AG10803 (cell line): ENCODE measurements at regions not wholly inside any gene's neighbourhood (a gene's known extent, or its start where the extent isn't known, plus 50 kb on each side); places are given as distances from the start of the nearest gene placed in this dataset.

Experiments
- DNase-seq: peaks from one replicate; pipeline ENCODE4 v3.0.0; 2010; ENCODE audit warnings: low read depth
- H3K4me3 ChIP-seq: 2 replicates; pipeline ENCODE4 v1.5.1; 2011; ENCODE audit warnings: mild to moderate bottlenecking, low read length, control low read depth
- TF ChIP-seq, protein P1 (sequence below): conservative IDR thresholded peaks from 2 replicates; pipeline ENCODE4 v1.5.1; 2011; ENCODE audit warnings: mild to moderate bottlenecking, low read length, control low read depth, inconsistent platforms

DNA sequence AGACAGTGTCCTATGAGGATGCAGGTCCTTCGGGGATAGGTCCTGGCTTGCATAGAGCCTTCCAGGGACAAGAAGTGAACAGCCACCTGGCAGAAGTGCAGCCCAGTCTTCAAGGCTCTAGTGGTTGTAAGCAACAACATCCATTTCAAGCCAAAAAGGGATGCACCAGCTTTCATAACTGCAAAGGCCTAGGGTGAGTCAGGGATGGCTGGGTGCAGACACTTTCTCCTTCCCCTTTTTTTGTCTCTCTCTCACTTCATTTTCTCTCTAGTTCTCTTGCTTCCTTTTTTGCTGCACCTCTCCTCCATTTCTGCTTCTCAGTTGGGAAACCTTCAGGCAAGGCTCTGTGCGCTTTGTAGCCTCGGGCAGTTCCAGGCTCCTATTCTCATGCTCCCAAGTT lies 196.2 kb upstream of the ZNF536 start:
- no peak overlapping the region for H3K4me3 ChIP-seq
- TF ChIP-seq, protein P1, sequence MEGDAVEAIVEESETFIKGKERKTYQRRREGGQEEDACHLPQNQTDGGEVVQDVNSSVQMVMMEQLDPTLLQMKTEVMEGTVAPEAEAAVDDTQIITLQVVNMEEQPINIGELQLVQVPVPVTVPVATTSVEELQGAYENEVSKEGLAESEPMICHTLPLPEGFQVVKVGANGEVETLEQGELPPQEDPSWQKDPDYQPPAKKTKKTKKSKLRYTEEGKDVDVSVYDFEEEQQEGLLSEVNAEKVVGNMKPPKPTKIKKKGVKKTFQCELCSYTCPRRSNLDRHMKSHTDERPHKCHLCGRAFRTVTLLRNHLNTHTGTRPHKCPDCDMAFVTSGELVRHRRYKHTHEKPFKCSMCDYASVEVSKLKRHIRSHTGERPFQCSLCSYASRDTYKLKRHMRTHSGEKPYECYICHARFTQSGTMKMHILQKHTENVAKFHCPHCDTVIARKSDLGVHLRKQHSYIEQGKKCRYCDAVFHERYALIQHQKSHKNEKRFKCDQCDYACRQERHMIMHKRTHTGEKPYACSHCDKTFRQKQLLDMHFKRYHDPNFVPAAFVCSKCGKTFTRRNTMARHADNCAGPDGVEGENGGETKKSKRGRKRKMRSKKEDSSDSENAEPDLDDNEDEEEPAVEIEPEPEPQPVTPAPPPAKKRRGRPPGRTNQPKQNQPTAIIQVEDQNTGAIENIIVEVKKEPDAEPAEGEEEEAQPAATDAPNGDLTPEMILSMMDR, result no peak
- no peak for DNase-seq

DNA sequence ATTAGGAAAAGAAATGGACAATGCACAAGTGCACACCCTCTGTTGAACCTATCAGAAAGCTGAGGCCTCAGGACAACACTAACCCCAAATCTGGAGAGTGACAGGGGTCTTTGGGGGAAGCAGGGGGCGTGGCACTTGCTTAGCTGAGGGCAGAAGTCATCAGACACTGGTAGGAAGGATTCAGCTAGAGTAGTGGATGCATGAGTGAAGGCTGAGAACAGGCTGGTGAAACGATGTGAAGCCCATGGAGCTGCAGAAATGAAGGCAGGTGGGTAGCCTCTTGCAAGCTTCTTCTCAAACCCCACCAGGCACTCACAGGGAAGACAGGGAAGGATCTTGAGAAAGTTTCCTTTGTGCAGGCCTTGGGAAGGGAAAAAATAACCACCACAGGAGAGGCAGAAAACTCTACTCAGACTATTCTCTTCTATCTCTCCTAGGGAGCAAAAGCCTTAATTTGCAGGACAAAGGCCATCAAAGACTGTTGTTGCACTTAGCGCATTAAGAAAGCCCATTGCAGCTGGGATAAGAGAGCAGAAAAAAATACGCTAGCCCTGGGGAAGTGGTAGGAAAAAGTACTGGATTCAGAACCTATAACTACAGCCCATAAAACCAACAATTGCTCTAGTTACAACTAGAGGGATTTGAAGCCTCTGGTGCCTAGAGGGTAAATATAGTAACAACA lies 193.3 kb upstream of the ZNF536 start:
- no peak overlapping the region for H3K4me3 ChIP-seq
- TF ChIP-seq, protein P1, result no peak
- DNase-seq, result no peak

DNA sequence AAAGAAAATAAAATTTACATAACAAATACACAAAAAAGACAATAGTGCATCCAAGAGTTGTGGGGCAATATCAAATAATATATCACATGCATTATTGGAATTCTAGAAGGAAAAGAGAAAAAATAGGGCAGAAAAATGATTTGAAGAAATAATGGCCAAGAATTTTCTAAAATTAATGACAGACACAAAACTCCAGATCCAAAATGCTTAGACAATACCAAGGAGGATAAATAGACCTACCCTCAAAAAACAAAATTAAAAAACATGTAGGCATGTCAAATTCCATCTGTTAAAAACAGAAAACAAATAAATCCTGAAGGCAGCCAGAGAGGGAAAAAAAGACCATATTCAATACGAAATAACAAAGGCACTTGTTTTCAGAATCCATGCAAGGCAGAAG lies 191.5 kb upstream of the ZNF536 start:
- TF ChIP-seq, protein P1, result no peak
- no peak overlapping the region for H3K4me3 ChIP-seq
- no peak for DNase-seq

DNA sequence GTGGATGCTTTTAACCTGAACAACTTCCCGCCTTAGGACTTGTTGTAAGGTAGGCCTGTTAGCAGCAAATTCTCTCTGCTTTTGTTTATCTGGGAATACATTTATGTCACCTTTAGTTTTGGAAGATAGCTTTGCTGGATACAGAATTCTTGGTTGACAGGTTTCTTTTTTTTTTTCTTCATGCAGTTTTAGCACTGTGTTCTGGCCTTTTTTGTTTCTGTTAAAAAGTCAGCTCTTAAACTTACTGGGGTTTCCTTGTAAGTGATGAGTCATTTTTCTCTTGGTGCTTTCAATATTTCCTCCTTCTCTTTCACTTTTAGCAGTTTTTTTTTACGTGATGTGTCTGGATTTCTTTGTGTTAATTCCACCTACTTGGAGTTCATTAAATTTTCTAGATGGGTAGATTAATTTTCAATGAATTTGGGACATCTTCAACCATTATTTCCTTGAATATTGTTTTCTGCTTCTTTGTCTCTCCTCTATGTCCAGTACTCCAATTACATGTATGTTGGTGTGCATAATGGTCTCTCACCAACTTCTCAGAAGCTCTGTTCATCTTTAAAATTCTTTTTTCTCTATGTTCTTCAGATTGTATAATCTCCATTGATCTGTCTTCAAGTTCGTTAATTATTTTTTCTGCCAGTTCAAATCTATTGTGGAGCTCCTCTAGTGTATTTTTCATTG lies 188.2 kb upstream of the ZNF536 start:
- no peak overlapping the region for H3K4me3 ChIP-seq
- TF ChIP-seq, protein P1, result no peak
- DNase-seq, result no peak

DNA sequence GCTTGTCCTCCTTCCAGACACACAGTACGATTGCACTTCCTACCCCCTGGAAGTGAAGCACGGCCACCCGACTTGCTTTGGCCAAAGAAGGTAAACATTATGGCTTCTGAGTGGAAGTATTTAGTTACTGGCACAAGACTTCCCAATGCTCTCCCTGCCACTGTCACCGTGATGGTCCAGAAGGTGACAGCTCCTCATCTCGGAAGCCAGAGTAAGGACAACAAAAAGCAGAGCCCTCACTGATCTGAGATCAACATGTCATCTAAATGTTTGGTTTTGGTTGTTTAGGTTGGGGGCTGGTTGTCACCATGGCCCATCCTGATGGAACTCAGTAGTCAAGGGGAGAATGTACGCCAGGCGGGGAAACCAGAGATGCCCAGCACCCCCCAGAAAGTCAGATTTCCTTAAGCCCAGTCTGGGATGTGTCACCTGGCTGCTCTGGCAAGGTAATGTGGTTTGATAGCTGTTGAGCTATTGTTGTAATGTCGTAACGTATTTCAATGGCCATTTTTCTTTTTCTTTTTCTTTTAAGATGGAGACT lies 170.1 kb upstream of the ZNF536 start:
- no peak for DNase-seq
- TF ChIP-seq, protein P1, result no peak
- H3K4me3 ChIP-seq, result no peak overlapping the region

DNA sequence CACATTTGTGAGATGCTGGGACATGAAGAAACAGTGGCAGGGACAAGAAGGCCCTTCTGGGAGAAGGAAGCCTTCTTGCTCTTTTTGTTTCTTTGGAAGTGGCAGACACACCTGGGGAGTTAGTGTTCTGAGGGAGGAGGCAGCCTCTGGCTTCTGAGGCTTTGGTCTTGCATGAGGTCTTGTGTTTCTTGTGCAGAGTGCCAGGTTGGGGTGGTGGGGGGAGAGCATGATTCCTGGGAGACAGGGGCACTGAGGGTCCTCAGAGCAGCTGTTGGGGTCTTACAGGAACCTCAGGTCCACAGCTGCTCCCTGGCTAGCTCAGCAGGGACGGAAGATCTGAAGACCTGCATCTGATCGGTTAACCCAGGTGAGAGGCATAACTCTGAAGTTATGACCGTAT lies 167.5 kb upstream of the ZNF536 start:
- DNase-seq, result no peak
- TF ChIP-seq, protein P1, result no peak

DNA sequence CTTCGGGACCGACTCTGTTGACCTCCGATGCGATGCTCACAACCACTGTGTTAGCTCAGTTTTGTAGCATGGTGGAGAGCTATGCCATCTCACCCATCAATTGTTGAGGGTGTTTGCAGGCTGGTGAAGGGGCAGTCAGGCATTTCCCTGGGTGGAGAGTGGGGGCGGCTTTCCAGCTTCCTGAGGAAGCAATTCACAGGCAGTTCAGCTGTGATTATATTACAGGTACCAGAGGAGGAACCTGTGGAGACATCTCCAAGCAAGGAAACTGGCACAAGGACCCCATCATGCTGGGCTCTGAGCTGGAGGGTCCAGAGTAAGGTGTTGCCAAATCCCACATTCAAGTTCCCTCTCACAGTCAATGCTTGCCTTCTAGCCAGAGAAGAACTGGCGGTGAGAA lies 166.0 kb upstream of the ZNF536 start:
- no peak for DNase-seq
- TF ChIP-seq, protein P1, result no peak
- H3K4me3 ChIP-seq, result no peak overlapping the region

More for the DNA sequence above, 167.5 kb upstream of the ZNF536 start:
- H3K4me3 ChIP-seq, result no peak overlapping the region
